WTC11 (cell line): ENCODE measurements at regions not wholly inside any gene's neighbourhood (a gene's known extent, or its start where the extent isn't known, plus 50 kb on each side); places are given as distances from the start of the nearest gene placed in this dataset.

ENCODE experiments used
- ATAC-seq: fragments of 200-7000 bp; cut with Tn5 transposase; 2 replicates; pipeline ENCODE4 v1.10.0; 2021; ENCODE audit warnings: mild to moderate bottlenecking, moderate library complexity
- CTCF ChIA-PET: fragments of 300-600 bp; sonication (Branson Sonifier 250); formaldehyde crosslinking; loops from one replicate; lab custom pipeline; 2021; ENCODE audit warnings: antibody characterized with exemption; lab: Charles Lee
- POLR2A ChIA-PET: fragments of 350-600 bp; sonication (Branson Sonifier 250); formaldehyde crosslinking; loops from one replicate; lab custom pipeline; 2021; ENCODE audit warnings: antibody characterized with exemption; lab: Charles Lee
- DNase-seq: peaks from one replicate; pipeline ENCODE4 v3.0.0; 2021; ENCODE audit warnings: low spot score
- H3K27ac Mint-ChIP-seq: 2 replicates; pipeline ENCODE4 v1.8.0; 2021; ENCODE audit warnings: mixed read lengths
- H3K27me3 Mint-ChIP-seq: 2 replicates; pipeline ENCODE4 v1.8.0; 2021; ENCODE audit warnings: low read depth, mild to moderate bottlenecking, moderate library complexity, mixed read lengths
- H3K36me3 Mint-ChIP-seq: 2 replicates; pipeline ENCODE4 v1.8.0; 2021; ENCODE audit warnings: mixed read lengths
- H3K4me1 Mint-ChIP-seq: 2 replicates; pipeline ENCODE4 v1.8.0; 2022; ENCODE audit warnings: mixed read lengths
- H3K4me3 Mint-ChIP-seq: 2 replicates; pipeline ENCODE4 v1.8.0; 2021; ENCODE audit warnings: mild to moderate bottlenecking, moderate library complexity, mixed read lengths
- H3K9me3 Mint-ChIP-seq: 2 replicates; pipeline ENCODE4 v1.8.0; 2021; ENCODE audit warnings: mixed read lengths
- AFF4 ChIP-seq: sonication (generic); formaldehyde crosslinking; IDR thresholded peaks from 2 replicates; pipeline ENCODE4 v1.8.1; 2023; ENCODE audit warnings: mild to moderate bottlenecking, missing genetic modification reagents, borderline replicate concordance
- ARID4B ChIP-seq: sonication (generic); formaldehyde crosslinking; IDR thresholded peaks from 2 replicates; pipeline ENCODE4 v1.8.0; 2023; ENCODE audit warnings: missing genetic modification reagents, mild to moderate bottlenecking, borderline replicate concordance
- CREB1 ChIP-seq: sonication (generic); formaldehyde crosslinking; IDR thresholded peaks from 2 replicates; pipeline ENCODE4 v1.8.0; 2023; ENCODE audit warnings: mild to moderate bottlenecking, missing genetic modification reagents
- CTCF ChIP-seq: fragments of 200-600 bp; IDR thresholded peaks from 2 replicates; pipeline ENCODE4 v1.8.0; 2022; ENCODE audit warnings: antibody characterized with exemption
- E2F1 ChIP-seq: sonication (generic); formaldehyde crosslinking; IDR thresholded peaks from 2 replicates; pipeline ENCODE4 v1.8.0; 2022; ENCODE audit warnings: mild to moderate bottlenecking, missing genetic modification reagents
- FOXJ3 ChIP-seq: sonication (generic); formaldehyde crosslinking; IDR thresholded peaks from 2 replicates; pipeline ENCODE4 v1.9.0; 2021; ENCODE audit warnings: missing genetic modification reagents, mild to moderate bottlenecking, borderline replicate concordance
- FOXP1 ChIP-seq: sonication (generic); formaldehyde crosslinking; IDR thresholded peaks from 2 replicates; pipeline ENCODE4 v1.8.0; 2022; ENCODE audit warnings: missing genetic modification reagents, mild to moderate bottlenecking, moderate library complexity, borderline replicate concordance
- JUN ChIP-seq: sonication (generic); formaldehyde crosslinking; IDR thresholded peaks from 2 replicates; pipeline ENCODE4 v1.8.0; 2023; ENCODE audit warnings: mild to moderate bottlenecking, missing genetic modification reagents
- NFATC4 ChIP-seq: fragments of 250-450 bp; sonication (Bioruptor Pico); IDR thresholded peaks from 2 replicates; pipeline ENCODE4 v1.9.0; 2021; ENCODE audit warnings: mild to moderate bottlenecking
- NR1H2 ChIP-seq: sonication (generic); formaldehyde crosslinking; IDR thresholded peaks from 2 replicates; pipeline ENCODE4 v1.9.0; 2021; ENCODE audit warnings: mild to moderate bottlenecking, moderate library complexity, missing genetic modification reagents
- PRDM15 ChIP-seq: sonication (generic); formaldehyde crosslinking; IDR thresholded peaks from 2 replicates; pipeline ENCODE4 v1.8.0; 2022; ENCODE audit warnings: missing genetic modification reagents
- SMAD3 ChIP-seq: sonication (generic); formaldehyde crosslinking; IDR thresholded peaks from 2 replicates; pipeline ENCODE4 v1.8.0; 2022; ENCODE audit warnings: missing genetic modification reagents, mild to moderate bottlenecking, borderline replicate concordance
- SOX15 ChIP-seq: fragments of 250-450 bp; sonication (Bioruptor Pico); IDR thresholded peaks from 2 replicates; pipeline ENCODE4 v1.9.0; 2021; ENCODE audit warnings: mild to moderate bottlenecking
- ZBTB21 ChIP-seq: sonication (generic); formaldehyde crosslinking; IDR thresholded peaks from 2 replicates; pipeline ENCODE4 v1.8.1; 2023; ENCODE audit warnings: mild to moderate bottlenecking, missing genetic modification reagents, borderline replicate concordance
- ZMAT4 ChIP-seq: fragments of 250-450 bp; sonication (Bioruptor Pico); IDR thresholded peaks from 2 replicates; pipeline ENCODE4 v1.9.0; 2021; ENCODE audit warnings: mild to moderate bottlenecking
- ZNF317 ChIP-seq: sonication (generic); formaldehyde crosslinking; IDR thresholded peaks from 2 replicates; pipeline ENCODE4 v1.8.1; 2023; ENCODE audit warnings: low read depth, mild to moderate bottlenecking, moderate library complexity, missing genetic modification reagents, borderline replicate concordance

- no peak for DNase-seq
- Mint-ChIP-seq H3K4me3 (no peak overlapping the region), H3K27me3 (no peaks in the 10 kb centered on the region), H3K4me1 (no peaks in the 10 kb centered on the region), H3K36me3 (peaks cover 10% of the 10 kb centered on the region; the same call in 1 of the 2 replicates), H3K27ac (no peak overlapping the region), H3K9me3 (peaks cover 19% of the 10 kb centered on the region)
- no peak for ATAC-seq
- ChIA-PET POLR2A (no interaction called here), CTCF (no interaction called here)
- TF ChIP-seq CTCF = no peak
- TF ChIP-seq ZMAT4 (CRISPR knock-in tag) = no peak
- TF ChIP-seq FOXP1 (CRISPR knock-in tag) = no peak
- no peak for TF ChIP-seq ZBTB21 (CRISPR knock-in tag)
- TF ChIP-seq ARID4B (CRISPR knock-in tag) = no peak
- no peak for TF ChIP-seq SOX15 (CRISPR knock-in tag)
- no peak for TF ChIP-seq CREB1 (CRISPR knock-in tag)
- no peak for TF ChIP-seq SMAD3 (CRISPR knock-in tag)
- no peak for TF ChIP-seq NR1H2
- TF ChIP-seq FOXJ3 (CRISPR knock-in tag) = no peak
- TF ChIP-seq AFF4 (CRISPR knock-in tag) = no peak
- TF ChIP-seq PRDM15 (CRISPR knock-in tag) = no peak
- TF ChIP-seq E2F1 (CRISPR knock-in tag) = no peak
- TF ChIP-seq NFATC4 (CRISPR knock-in tag) = no peak
- TF ChIP-seq ZNF317 (CRISPR knock-in tag) = no peak
- no peak for TF ChIP-seq JUN
Measured at GRCh38 chr2:180715044-180715443, 265.4 kb upstream of the UBE2E3 start.
